PC-3 (cell line): ENCODE measurements at regions not wholly inside any gene's neighbourhood (a gene's known extent, or its start where the extent isn't known, plus 50 kb on each side); places are given as distances from the start of the nearest gene placed in this dataset.

Experiments
- ATAC-seq: fragments of 200-7000 bp; cut with Tn5 transposase; 2 replicates; pipeline ENCODE4 v1.9.1; 2020; ENCODE audit warnings: mild to moderate bottlenecking, moderate library complexity
- BruUV-seq: library from RNA; stranded (reverse); fragments of 400-500 nt; replicated peaks from 2 replicates; lab custom pipeline; 2021; lab: Mats Ljungman, UMichigan
- CTCF ChIA-PET: fragments of 300-600 bp; sonication (Branson Sonifier 250); formaldehyde crosslinking; loops from one replicate; lab custom pipeline; 2022; ENCODE audit warnings: antibody characterized with exemption; lab: Charles Lee
- POLR2A ChIA-PET: fragments of 300-600 bp; sonication (Branson Sonifier 250); formaldehyde crosslinking; loops from one replicate; lab custom pipeline; 2022; ENCODE audit warnings: antibody characterized with exemption; ENCODE audit not compliant: unreplicated experiment; lab: Charles Lee
- DNase-seq: peaks from one replicate; pipeline ENCODE4 v3.0.0-alpha.2; 2015
- H2AFZ ChIP-seq: fragments of 300-600 bp; sonication (generic); 2 replicates; pipeline ENCODE4 v1.6.0; 2016; ENCODE audit warnings: antibody characterized with exemption, low read length
- H3F3A ChIP-seq: fragments of 300-600 bp; sonication (generic); one replicate; pipeline ENCODE4 v1.6.0; 2017; ENCODE audit warnings: antibody characterized with exemption, low read length, control low read depth, mild to moderate bottlenecking; ENCODE audit not compliant: unreplicated experiment
- H3K27ac ChIP-seq: fragments of 300-600 bp; sonication (generic); 2 replicates; pipeline ENCODE4 v1.5.1; 2016; ENCODE audit warnings: mild to moderate bottlenecking, low read length
- H3K27me3 ChIP-seq: fragments of 300-600 bp; sonication (generic); 2 replicates; pipeline ENCODE4 v1.6.1; 2016; ENCODE audit warnings: low read length, mixed read lengths
- H3K36me3 ChIP-seq: fragments of 300-600 bp; sonication (generic); 2 replicates; pipeline ENCODE4 v1.6.1; 2016; ENCODE audit warnings: low read depth, mixed run types, low read length, mixed read lengths
- H3K4me1 ChIP-seq: fragments of 300-600 bp; sonication (generic); 2 replicates; pipeline ENCODE4 v1.5.1; 2016; ENCODE audit warnings: low read length; ENCODE audit not compliant: insufficient read depth
- H3K4me2 ChIP-seq: fragments of 300-600 bp; sonication (generic); 2 replicates; pipeline ENCODE4 v1.6.0; 2016; ENCODE audit warnings: low read length
- H3K4me3 ChIP-seq: fragments of 300-600 bp; sonication (generic); 2 replicates; pipeline ENCODE4 v1.5.1; 2016; ENCODE audit warnings: mild to moderate bottlenecking, low read length, mixed read lengths
- H3K79me2 ChIP-seq: fragments of 300-600 bp; sonication (generic); 2 replicates; pipeline ENCODE4 v1.6.1; 2017; ENCODE audit warnings: low read length, mixed read lengths
- H3K9ac ChIP-seq: fragments of 300-600 bp; sonication (generic); 2 replicates; pipeline ENCODE4 v1.6.0; 2016; ENCODE audit warnings: mild to moderate bottlenecking, low read length
- H3K9me2 ChIP-seq: fragments of 300-600 bp; sonication (generic); replicated peaks from 2 replicates; pipeline ENCODE4 v1.6.1; 2016; ENCODE audit warnings: mixed run types, low read length, mixed read lengths
- H3K9me3 ChIP-seq: fragments of 300-600 bp; sonication (generic); 2 replicates; pipeline ENCODE4 v1.6.1; 2016; ENCODE audit warnings: low read length, mixed read lengths
- H4K20me1 ChIP-seq: fragments of 300-600 bp; sonication (generic); 2 replicates; pipeline ENCODE4 v1.6.1; 2016; ENCODE audit warnings: low read length, mixed read lengths
- EZH2 ChIP-seq: fragments of 300-600 bp; sonication (generic); IDR thresholded peaks from one replicate; pipeline ENCODE4 v1.6.1; 2017; ENCODE audit warnings: antibody characterized with exemption, mild to moderate bottlenecking, low read length; ENCODE audit not compliant: unreplicated experiment
- EZH2phosphoT487 ChIP-seq: fragments of 300-600 bp; sonication (generic); IDR thresholded peaks from 2 replicates; pipeline ENCODE4 v1.6.1; 2018; ENCODE audit warnings: mild to moderate bottlenecking, antibody characterized with exemption, low read length, borderline replicate concordance
- intact Hi-C: fragments of 100-400 bp; cut with micrococcal nuclease; formaldehyde crosslinking; loops from 2 replicates; pipeline ENCODE4 v1.9.0; 2023
- TF ChIP-seq, protein P1 (sequence below): fragments of 300-600 bp; sonication (generic); conservative IDR thresholded peaks from 2 replicates; pipeline ENCODE4 v1.5.1; 2017; ENCODE audit warnings: antibody characterized with exemption, low read depth, mild to moderate bottlenecking, low read length

DNA sequence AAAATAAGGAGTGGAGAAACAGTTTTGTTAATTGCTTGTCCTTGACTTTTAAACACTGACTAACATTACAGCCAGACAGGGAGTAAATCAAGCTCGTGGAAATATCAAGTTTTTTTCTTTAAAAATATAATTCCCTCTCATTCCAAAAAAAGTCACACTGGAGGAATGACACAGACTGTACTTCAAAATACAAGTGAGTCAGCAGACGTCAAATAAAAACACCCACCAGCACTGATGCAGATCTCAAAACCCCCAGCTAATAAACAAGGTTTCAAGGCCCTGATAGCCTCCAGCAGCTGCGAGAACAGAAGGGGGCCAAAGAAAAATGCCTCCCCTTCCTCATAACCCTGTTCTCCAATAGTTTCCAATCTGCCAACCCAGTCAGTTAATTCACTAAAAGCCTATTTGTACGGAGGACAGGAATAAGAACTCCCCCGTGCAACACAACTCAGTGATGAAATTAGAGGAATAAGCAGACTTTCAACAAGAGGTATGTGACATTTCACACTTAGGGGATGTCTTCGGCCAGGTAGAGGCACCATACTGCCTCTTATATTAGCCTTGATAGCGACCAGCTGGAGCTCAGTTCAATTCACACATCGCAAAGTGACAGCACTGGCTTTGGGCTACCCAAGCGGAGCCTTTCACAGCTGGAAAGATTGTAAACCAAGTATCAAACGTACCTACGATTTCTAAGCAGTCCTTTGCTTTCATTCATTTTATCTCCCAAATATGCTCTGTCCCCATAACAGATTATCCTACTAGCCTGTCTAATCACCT, 561.0 kb upstream of the KLF12 start:
- Histone ChIP-seq H3F3A (no peaks in the 10 kb centered on the region), H3K27me3 (no peaks in the 10 kb centered on the region), H3K9me2 (no peaks in the 10 kb centered on the region), H3K4me3 (no peak overlapping the region), H3K27ac (no peak overlapping the region), H3K79me2 (no peaks in the 10 kb centered on the region), H3K4me2 (no peak overlapping the region), H3K9me3 (no peaks in the 10 kb centered on the region), H3K4me1 (no peaks in the 10 kb centered on the region), H3K36me3 (no peaks in the 10 kb centered on the region), H3K9ac (no peak overlapping the region), H2AFZ (no peak overlapping the region), H4K20me1 (no peaks in the 10 kb centered on the region)
- intact Hi-C loops, result no loop called here
- BruUV-seq, result no TSS peak
- ATAC-seq (no peak), DNase-seq (no peak)
- ChIA-PET POLR2A (no interaction called here), CTCF (no interaction called here)
- TF ChIP-seq, protein P1, sequence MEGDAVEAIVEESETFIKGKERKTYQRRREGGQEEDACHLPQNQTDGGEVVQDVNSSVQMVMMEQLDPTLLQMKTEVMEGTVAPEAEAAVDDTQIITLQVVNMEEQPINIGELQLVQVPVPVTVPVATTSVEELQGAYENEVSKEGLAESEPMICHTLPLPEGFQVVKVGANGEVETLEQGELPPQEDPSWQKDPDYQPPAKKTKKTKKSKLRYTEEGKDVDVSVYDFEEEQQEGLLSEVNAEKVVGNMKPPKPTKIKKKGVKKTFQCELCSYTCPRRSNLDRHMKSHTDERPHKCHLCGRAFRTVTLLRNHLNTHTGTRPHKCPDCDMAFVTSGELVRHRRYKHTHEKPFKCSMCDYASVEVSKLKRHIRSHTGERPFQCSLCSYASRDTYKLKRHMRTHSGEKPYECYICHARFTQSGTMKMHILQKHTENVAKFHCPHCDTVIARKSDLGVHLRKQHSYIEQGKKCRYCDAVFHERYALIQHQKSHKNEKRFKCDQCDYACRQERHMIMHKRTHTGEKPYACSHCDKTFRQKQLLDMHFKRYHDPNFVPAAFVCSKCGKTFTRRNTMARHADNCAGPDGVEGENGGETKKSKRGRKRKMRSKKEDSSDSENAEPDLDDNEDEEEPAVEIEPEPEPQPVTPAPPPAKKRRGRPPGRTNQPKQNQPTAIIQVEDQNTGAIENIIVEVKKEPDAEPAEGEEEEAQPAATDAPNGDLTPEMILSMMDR, result no peak
- TF ChIP-seq EZH2 (no peak), EZH2phosphoT487 (no peak)

DNA sequence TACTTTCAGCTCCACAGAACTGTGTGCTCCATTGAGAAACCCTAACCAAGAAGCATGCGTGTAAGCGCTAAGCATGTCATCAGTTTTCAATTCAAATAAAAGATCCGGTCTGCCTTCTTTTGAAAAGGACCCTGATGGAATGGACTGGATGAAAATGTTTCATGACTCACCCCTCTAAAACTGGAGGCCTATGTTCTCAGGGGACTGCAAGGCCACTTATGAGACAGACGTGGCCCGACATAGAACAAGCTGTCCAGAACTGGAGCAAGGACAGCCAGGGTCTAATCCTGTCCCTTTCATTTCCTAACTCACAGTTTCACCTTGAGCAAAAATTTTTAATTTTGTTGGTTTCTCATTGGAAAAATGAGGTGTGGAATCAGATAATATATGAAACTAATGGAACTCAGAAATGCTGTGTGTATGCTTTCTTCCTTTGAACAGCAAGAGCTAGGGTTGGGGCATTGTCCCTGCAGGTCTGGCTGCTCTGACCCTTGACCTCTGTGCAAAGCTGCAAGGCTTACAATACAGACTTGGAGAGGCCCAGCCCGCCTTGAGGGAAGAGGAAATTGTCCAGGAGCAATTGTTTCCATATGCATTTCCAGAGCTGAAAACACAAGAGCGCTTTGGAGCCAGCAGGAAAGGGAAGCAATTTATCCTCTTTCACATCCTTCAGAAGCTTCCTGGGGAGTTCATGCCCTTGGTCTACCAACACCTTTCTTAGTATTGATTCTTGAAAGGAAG, 553.4 kb upstream of the KLF12 start:
- POLR2A ChIA-PET, result no interaction called here
- no peak overlapping the region for H3K9ac ChIP-seq
- BruUV-seq, result no TSS peak
- no peak overlapping the region for H2AFZ ChIP-seq
- ATAC-seq (no peak), DNase-seq (no peak)
- intact Hi-C loops, result no loop called here
- no peaks in the 10 kb centered on the region for H3K9me3 ChIP-seq
- H3F3A ChIP-seq, result no peaks in the 10 kb centered on the region
- H3K36me3 ChIP-seq, result no peaks in the 10 kb centered on the region
- CTCF ChIA-PET, result no interaction called here
- H3K9me2 ChIP-seq, result no peaks in the 10 kb centered on the region
- H3K79me2 ChIP-seq, result no peaks in the 10 kb centered on the region
- no peaks in the 10 kb centered on the region for H4K20me1 ChIP-seq
- H3K4me1 ChIP-seq, result no peaks in the 10 kb centered on the region
- H3K27me3 ChIP-seq, result no peaks in the 10 kb centered on the region
- TF ChIP-seq, protein P1, result no peak
- TF ChIP-seq EZH2phosphoT487, result no peak
- TF ChIP-seq EZH2, result no peak
- no peak overlapping the region for H3K27ac ChIP-seq
- no peak overlapping the region for H3K4me2 ChIP-seq
- H3K4me3 ChIP-seq, result no peak overlapping the region

- no TSS peak for BruUV-seq
- DNase-seq (peak; percentile 31), ATAC-seq (peak; percentile 51)
- H3K4me1 ChIP-seq, result no peaks in the 10 kb centered on the region
- ChIA-PET POLR2A (no interaction called here), CTCF (no interaction called here)
- no peaks in the 10 kb centered on the region for H3F3A ChIP-seq
- H3K9ac ChIP-seq, result no peak overlapping the region
- H3K4me2 ChIP-seq, result no peak overlapping the region
- H4K20me1 ChIP-seq, result no peaks in the 10 kb centered on the region
- TF ChIP-seq EZH2 (no peak), EZH2phosphoT487 (no peak)
- TF ChIP-seq, protein P1, result peak; percentile 50
- no peak overlapping the region for H3K4me3 ChIP-seq
- H3K27me3 ChIP-seq, result no peaks in the 10 kb centered on the region
- H3K27ac ChIP-seq, result no peak overlapping the region
- no peaks in the 10 kb centered on the region for H3K9me2 ChIP-seq
- intact Hi-C loops, result no loop called here
- H3K36me3 ChIP-seq, result no peaks in the 10 kb centered on the region
- H3K79me2 ChIP-seq, result no peaks in the 10 kb centered on the region
- H3K9me3 ChIP-seq, result no peaks in the 10 kb centered on the region
- H2AFZ ChIP-seq, result no peak overlapping the region
Measured at GRCh38 chr13:74683411-74683810, 549.2 kb upstream of the KLF12 start.
